C1 segment of cervical spinal cord (tissue), 14 donors: ENCODE measurements at regions not wholly inside any gene's neighbourhood (a gene's known extent, or its start where the extent isn't known, plus 50 kb on each side); places are given as distances from the start of the nearest gene placed in this dataset.
"Not testable (repeated sequence)": the region's sequence is repeated elsewhere in the genome, so short reads cannot be mapped to it uniquely, and the experiment has no call there.

Experiments
- DNase-seq, 14 donors: peaks; one replicate each; lab custom pipeline; 2025; lab: John Stamatoyannopoulos, UW

DNA sequence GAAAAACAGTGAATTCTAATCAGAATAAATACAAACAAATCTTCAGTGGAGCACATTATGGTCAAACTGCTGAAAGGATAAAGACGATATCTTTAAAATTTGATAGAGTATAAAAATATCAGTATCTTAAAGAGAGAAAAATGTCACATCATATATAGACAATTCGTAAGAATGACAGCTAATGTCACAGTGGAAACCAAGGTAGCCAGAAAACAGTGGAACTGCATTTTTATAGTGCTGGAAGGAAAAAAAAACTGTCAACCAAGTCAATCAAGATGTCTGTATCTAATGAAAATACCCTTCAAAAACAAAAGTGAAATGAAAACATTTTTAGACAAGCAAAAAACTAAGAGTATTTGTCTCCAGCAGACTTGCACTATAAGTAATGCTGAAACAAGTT is 73.4 kb upstream of the HMGXB4 start:
- no peak for DNase-seq

DNA sequence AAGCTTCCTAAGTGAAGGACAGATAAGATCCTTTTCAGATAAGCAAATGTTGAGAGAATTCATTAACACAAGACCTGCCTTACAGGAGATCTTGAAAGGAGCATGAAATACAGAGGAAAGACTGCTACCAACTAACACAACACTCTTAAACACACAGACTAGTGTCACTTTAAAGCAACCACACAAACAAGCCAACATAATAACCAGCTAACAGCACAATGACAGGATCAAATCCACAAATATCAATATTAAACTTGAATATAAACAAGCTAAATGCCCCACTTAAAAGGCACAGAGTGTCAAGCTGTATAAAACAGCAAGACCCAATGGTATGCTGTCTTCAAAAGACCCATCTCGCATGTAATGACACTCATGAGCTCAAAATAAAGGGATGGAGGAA is 70.8 kb upstream of the HMGXB4 start:
- no peak for DNase-seq

GRCh38 chr22:35188930-35189329 is 68.4 kb upstream of the HMGXB4 start:
- DNase-seq: not testable (repeated sequence)

DNA sequence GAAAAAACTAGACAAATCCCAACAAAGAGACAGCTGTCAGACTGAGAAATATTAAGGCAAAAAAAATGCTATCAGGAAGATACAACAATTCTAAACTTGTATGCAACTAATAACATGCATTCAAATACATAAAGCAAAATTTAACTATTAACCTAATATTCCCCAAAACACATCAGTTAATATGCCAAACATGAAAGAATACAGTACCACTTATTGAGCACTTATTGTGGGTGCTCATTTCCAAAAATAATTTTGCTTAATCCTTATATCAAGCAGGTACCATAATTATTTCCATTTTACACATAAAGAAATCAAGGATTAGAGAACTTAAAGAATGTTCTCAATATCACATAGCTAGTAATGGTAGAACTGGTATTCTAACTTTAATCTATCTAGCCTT is 67.7 kb upstream of the HMGXB4 start:
- no peak for DNase-seq

DNA sequence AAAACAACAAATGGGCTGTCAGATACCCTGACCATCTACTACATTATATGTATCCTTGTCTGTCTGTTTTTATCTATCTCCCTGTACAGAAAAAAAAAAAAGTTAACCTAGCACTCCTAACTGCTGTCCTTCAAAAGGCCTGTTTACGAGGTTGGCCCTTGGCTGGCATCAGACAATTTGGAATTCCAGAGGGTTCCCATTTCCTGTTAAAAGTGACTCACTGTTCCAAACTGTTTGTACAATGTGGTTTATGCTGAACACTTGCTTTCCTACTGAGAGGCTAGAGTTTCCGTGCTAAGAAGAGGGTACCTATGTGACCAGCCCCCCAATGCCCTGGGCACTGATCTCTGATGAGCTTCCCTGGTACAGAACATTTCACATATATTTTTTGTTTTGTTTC is 65.9 kb upstream of the HMGXB4 start:
- no peak for DNase-seq

- no peak for DNase-seq
Measured at GRCh38 chr22:35192129-35192918, 65.0 kb upstream of the HMGXB4 start.

- no peak for DNase-seq
Measured at GRCh38 chr22:35195226-35195625, 62.1 kb upstream of the HMGXB4 start.

- DNase-seq: no peak
Measured at GRCh38 chr22:35195821-35196220, 61.5 kb upstream of the HMGXB4 start.

DNA sequence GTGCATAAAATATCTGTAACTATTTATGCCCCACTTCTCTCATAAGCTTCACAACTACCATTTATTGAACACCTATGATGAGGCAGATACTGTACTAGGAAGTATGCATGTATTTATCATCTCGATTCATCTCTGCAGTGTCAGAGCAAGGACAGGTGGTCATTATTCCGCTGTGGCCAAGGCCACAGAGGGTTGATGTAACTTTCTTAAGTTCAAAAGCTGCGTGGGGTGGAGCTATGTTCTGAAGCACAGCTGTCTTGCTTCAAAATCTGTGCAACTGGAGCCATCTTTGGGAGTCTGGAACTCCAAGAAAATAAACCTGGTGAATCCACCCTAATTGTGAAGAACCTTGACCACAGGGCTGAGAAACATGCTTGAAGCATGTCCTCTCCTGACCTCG is 60.2 kb upstream of the HMGXB4 start:
- no peak for DNase-seq

- no peak for DNase-seq
Measured at GRCh38 chr22:35197886-35198285, 59.4 kb upstream of the HMGXB4 start.

GRCh38 chr22:35198738-35199137 is 58.6 kb upstream of the HMGXB4 start:
- no peak for DNase-seq

DNA sequence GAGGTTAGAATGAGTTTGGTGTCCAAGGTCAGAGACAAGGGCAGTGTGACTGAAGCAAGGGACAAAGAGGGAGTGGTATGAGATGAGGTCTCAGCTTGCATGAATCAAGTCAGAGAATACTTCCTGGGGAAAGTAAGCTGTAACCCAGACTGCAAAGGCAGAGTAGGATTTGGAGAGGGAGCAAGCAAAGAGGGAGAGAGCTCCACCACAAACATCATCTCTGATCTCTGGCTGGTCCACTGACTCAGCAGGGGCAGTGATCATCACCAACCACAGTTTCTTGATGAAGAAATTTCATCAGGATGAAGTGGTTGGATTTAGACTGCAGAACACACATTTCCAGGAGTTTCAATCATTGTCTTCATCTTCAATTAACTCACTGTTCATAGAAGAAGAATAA is 54.9 kb upstream of the HMGXB4 start:
- no peak for DNase-seq

DNA sequence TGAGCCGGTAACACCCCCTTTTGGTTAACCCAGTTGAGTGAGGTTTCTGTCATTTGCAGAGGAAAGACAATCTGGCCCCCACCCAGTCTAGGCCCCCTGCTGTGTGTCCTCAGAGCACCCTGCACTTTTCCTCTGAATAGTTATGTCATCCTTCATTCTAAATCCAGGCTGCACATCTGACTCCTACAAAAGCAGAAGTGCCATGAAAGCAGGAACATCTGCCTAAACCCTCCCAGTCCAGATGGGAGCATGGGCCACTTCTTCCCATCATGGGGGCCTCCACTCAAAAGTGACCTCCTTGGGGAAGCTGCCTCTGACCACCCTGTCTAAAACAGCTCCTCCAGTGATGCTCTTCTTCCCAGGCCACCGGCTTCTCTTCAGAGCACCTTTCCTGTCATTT is 53.7 kb upstream of the HMGXB4 start:
- DNase-seq: no peak

- no peak for DNase-seq
Measured at GRCh38 chr22:35204807-35205775, 52.2 kb upstream of the HMGXB4 start.

DNA sequence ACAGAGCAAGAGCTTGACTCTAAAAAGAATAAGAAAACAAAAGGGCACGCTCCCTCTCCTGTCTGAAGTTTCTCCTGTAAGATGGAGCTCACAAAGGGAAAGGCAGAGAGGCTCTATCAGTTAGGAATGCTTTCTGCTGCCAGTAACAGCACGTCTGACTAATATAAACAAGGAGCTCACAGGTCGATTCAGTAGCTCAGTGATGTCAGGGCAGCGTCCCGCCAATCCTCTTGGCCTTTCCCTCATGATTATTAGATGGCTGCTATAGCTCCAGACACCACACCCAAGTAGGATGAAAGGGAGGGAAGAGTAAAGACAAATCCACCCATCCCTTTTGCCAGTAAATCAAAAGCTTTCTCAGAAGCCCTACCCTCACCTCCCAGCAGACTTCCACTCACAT is 51.3 kb upstream of the HMGXB4 start:
- DNase-seq: no peak

DNA sequence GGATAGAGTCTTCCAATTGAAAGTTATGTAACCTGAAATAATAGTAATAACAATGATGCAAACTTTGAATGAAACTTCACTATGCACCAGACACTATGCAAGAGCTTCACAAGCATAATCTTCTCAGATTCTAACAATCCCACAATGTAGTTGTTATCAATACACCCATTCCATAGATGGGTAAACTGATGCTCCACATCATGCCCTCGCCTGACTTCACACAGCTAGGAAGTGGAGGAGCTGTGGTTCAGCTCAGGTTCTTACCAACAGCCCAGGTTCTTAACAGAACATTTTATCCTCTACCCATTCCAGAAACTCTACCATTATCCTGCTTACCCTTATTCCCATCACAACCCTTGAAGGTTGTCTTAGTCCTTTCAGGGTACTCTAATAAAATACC is 50.4 kb upstream of the HMGXB4 start:
- no peak for DNase-seq
